Left kidney (tissue), 1 donor: ENCODE measurements at regions not wholly inside any gene's neighbourhood (a gene's known extent, or its start where the extent isn't known, plus 50 kb on each side); places are given as distances from the start of the nearest gene placed in this dataset.

ENCODE experiments used
- DNase-seq: peaks from one replicate; pipeline ENCODE4 v3.0.0-alpha.2; 2013

GRCh38 chr2:239689985-239690384, 289.2 kb upstream of the HDAC4 start:
- DNase-seq, result no peak

DNA sequence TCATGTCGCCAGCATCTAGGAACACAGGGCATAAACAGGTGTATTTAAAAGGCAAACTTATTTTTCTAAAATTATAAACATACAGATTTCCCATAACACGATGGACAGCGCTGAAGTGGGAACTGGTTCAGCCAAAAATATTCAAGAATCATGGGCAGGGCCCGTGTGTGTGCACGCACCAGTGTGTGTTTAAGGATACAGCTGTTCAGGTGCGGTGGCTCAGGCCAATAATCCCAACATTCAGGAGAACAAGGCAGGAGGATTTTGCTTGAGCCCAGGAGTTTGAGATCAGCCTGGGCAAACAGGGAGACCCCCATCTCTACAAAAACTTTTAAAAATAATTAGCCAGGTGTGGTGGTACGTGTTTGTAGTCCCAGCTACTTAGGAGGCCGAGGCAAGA, 288.6 kb upstream of the HDAC4 start:
- DNase-seq, result no peak

DNA sequence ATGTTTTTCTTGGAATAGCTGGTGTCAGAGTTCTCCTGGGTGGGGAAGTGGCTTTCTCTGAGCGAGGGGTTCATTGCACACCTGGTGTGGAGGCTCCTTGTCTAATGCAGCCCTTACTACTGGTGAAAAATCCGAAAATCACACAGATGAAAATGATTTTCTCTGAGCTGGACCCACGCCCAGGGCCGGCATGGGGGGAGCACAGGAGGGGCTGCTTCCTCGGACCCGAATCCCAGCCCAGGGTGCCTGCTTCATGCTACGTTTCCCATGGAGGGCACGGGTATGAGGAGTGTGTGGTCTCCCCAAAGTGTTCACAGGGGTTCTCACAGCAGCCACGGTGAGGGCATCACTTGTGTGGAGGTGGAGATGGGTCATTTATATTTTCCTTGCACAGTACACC, 288.0 kb upstream of the HDAC4 start:
- DNase-seq, result no peak

GRCh38 chr2:239688122-239688681, 287.4 kb upstream of the HDAC4 start:
- DNase-seq, result peak; percentile 57

DNA sequence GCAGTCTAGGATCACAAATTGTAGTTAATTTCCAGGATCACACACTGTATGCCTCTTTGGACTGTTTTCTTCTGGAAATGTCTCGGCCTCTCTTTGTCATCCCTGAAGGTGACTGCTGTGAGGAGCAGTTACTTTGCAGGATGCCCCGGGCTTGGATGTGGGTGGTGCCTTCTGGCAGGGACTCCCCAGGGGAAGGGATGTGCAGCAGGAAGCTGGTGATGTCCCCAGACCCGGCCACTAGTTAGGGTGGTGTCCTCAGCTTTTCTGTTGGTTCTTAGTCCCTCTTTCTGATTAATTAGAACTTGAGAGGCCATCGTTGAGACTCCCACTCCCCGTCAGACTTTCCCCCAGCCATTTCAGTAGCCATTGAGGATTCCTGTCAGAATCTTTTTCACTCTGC, 286.6 kb upstream of the HDAC4 start:
- no peak for DNase-seq

GRCh38 chr2:239685965-239686364, 285.1 kb upstream of the HDAC4 start:
- DNase-seq, result no peak

DNA sequence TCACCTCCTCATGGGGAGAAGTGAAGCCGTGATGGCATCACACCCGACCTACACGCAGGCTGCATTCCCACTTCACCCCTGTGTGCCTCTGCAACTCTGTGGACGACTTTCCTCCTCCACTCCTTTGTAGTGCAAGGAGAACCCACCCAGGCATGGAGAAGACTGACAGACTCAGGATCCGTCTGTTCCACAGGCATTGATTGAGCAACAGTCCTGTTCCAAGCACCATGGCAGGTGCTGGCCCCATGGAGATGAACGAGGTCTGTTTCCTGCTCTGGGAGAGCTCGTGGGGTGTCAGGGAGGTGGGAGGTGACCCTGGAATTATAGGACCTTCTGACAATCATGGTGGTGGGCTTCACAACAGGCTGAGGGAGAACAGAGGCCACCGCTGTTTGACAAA, 284.7 kb upstream of the HDAC4 start:
- DNase-seq, result no peak

- DNase-seq, result no peak
Observed at GRCh38 chr2:239684996-239685395, 284.2 kb upstream of the HDAC4 start.

DNA sequence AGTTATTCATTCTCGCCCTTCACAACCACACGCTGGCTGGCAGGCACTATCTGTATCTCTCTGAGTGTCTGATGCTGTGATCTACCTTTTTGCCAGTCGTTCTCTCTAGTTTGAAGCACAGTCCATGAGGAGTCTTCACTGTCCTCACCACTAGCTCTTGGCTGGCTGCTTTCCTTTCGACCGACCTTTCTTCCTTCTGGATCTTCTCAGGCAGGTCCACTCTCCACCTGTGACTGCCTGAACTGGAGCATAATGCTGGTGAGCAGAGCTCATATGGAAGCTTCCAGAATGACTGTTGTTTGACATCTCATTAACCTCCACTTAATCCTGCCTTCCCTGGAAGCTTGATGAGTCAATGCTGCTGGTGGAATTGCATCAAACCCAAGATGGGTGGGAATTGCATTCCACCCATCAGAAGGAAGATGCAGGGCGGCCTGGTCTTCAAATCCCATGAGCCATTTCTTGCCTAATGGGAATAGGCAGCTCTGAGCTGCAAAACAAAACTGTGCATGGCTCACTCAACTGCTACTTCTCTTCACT, 283.5 kb upstream of the HDAC4 start:
- no peak for DNase-seq

DNA sequence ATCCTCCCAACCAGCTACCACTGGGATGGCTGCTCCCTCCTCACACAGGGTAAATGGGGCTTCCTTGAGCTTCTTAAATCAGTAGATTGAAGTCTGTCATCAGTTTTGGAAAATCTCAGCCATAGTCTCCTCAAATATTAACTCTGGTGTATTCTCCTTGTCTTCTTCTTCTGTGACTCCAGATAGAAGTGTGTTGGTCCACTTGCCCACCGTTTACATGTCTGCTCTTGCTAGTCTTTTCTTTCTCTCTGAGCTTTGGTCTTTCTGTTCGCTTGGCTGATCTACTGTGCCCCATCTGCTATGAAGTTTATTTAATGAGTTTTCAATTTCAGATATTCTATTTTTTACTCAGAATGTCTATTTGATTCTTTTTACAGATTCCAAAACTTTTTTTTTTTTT, 281.7 kb upstream of the HDAC4 start:
- no peak for DNase-seq

- DNase-seq, result no peak
Observed at GRCh38 chr2:239679755-239680154, 278.9 kb upstream of the HDAC4 start.

- no peak for DNase-seq
Observed at GRCh38 chr2:239678666-239679296, 278.0 kb upstream of the HDAC4 start.

DNA sequence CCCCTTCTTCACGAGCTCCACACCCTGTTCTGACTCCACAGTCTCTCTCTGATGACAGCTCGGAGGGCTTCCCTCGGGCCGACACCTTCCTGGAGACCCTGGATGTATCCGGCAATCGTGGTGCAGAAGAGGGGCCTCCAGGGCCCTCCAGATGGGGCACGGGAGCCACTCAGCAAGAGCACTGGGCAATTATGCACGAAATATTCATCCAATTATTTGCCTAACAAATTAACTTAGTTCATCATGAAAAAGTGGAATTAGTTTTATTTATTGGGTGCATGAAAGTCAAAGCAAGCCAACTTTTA, 277.3 kb upstream of the HDAC4 start:
- no peak for DNase-seq

- no peak for DNase-seq
Observed at GRCh38 chr2:239677453-239678185, 276.8 kb upstream of the HDAC4 start.

DNA sequence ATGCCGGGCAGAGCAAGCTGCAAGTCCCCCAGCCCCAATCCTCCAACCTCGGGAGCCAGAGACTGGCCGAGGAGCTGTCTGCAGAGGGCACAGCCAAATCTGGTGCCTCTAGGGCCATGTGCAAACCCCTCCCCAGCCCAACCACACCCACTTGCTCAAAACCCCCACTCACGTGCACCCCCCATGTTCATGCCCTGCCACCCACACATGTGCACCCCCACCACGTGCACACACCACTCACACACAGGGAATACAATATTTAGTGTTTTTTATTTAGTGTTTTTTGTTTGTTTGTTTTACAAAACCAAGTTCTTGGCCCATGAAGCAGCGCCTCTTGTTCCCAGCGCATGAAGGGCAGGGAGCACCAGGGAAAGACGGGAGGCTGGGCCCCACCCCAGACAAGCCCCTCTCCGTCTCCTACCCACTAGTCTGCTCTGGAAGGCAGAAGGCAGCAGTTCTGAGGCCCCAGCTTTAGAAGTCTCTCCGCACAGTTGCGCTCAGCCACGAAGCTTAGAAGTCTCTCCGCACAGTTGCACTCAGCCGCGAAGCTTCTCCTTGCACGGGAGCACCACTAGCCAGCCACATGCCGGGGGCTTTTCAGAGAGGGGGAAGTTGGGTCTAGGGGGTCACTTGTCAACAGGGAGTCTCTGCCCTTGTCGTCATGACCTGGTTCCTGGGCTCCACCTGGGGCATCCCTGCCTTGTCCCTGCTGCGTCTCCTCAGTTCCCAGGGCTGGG, 276.1 kb upstream of the HDAC4 start:
- peak; percentile 8 for DNase-seq

DNA sequence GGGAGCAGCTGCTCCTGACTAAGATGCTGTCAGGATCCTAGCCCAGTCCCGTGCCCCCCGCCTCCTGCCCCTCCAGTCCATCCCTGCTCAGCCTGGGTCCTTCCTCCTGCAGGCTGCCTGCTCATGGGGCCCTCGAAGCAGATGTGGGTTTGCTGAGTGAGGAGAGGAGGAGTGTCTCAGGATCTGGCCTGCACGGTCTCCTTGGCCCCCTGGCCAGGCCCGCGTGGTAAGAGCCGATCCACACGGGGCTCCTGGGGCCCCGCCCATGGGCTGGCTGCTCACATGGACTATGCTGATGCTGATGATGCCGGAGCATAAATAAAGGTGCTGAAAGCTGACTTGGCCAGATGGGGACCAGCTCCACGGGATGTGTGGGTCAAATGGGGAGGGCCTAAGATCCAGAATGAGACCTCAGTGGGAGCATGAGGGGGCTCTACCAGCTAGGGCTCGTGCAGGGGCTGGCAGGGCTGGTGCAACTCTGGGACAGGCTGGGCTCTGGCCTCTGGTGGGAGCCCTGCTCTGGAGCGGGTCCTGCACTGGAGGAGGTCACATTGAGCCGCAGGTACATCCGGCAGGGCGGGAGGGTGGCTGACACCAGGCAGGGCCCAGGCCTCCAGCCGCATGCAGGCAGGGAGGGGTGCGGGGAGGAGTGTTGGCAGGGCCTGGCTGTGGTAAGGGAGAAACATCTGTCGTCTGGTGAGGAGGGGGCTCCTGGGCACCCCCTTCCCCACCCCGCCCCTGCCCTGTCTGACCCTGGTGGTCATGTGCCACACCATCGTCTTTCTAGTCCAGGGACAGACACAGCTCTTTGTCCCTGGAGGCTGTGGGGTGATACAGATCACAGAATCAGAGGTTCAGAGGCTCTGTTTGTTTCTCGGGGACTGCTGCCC, 275.3 kb upstream of the HDAC4 start:
- DNase-seq, result no peak

- no peak for DNase-seq
Observed at GRCh38 chr2:239674981-239675825, 274.4 kb upstream of the HDAC4 start.

DNA sequence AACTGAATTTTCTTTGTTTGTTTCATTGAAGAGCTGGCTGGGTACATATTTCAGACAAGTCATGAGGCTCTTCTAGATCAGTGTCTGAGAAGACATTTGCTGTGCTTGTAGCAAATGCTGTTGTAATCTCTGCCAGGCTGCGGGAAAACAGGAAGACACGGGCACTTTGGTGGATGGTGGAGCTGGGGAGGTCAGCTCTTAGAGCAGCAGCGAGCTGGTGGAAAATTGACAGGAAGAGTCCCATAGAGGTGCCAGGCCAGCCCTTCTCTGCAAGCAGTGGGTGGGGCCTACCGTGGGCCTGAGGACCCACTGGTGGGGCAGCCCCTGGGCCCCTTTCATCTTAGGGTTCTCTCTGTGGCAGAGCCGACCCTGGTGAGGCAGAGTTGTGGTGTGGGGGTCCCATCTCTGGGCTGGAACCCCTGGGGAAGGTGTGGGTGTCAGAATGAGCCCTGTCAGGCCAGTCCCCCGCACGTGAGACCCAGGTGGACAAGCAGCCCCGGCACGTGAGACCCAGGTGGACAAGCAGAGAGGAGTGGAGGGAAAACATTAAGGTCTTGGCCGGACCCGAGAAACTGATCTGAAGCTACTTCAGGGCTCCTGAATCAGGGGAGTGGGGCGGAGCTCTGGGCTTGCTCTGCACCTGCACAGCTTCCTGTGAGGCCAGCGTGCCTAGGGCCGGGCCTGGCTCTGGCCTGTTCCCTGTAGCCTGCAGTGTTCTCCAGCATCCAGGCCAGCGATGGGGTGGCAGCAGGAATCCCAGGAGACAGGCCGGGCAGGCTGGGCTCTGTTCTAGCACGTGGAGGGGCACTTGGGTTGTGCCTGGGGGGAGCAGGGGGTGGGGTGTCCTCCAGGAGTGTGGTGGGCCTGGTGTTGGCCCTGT, 273.5 kb upstream of the HDAC4 start:
- no peak for DNase-seq

DNA sequence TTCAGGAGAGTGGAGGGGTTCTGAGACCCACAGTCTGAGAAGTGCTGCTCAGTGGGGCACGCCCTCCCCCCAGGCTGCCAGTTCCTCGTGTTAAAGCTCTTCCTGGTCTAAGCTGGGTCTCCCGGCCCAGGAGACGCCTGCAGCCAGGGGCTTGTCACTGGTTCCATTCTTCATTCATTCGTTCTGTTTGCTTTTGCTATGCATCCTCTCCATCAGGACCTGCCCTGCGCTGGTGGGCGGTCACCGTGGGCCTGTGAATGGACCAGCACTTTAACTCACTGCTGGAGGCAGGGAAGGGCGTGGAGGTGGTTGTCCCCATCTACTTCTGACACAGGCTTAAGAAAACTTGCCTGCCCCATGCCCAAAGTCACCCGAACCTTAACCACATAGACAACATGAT, 272.8 kb upstream of the HDAC4 start:
- DNase-seq, result no peak
